ENCODE measurements at regions not wholly inside any gene's neighbourhood (a gene's known extent, or its start where the extent isn't known, plus 50 kb on each side); places are given as distances from the start of the nearest gene placed in this dataset.

DNA sequence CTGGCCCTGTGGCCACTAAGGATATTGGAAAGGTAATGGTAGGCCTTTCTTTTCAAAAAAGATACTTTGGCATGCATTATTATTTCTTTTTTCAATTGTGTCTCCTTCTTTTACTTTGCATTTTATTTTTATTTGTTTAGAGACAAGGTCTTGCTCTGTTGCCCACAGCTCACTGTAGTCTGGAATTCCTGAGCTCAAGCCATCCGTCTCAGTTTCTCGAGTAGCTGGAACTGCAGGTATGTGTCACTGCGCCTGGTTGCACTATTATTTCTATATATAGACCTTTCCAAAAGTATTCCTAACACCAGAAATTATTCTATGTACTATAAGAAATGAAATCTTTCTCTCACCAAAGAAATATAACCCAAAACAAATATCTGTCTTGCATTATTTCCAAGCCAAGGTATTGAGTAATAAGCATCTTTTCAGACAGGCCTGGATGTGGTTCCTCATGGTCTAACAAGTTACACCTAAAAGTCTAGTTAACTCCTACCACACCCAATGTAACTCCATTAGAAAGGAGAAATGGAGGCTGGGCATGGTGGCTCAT lies 500.8 kb upstream of the ANKRD30A start:
- DNase-seq, result no peak

DNA sequence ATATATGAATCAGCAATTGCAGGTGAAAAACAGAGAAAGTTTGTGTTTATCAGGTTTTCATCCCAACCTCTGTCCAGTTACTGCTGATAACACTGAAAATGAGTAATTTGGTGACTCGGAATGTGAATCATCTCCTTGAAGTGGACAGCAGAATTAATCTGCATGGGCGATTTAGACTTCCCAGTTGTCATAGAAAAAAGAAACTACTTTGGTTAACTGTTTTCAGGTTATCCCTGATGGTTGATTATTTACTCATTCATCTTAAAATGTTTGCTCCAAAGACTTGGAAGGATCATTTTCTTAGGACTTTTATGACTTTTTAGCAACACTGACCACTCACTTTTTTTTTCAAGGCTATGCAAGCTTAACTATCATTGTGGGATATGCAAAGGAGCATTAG lies 504.1 kb upstream of the ANKRD30A start:
- DNase-seq, result no peak

DNA sequence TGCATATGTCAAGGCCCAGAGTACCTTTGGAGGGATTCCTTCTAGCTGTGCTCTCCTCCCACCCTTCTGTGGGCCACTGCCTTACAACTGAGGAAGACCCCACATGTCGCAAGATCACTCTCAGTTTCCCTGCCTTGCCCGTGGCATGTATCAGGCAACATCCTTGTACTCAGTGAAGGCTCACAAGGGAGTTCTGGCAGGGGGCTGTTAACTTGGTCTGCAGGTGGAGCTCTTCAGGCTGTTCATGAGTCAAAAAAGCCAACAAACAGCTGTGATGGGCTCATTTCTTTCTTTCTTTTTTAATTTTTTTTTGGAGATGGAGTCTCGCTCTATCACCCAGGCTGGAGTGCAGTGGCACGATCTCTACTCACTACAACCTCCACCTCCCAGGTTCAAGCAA lies 513.0 kb upstream of the ANKRD30A start:
- no peak for DNase-seq

DNA sequence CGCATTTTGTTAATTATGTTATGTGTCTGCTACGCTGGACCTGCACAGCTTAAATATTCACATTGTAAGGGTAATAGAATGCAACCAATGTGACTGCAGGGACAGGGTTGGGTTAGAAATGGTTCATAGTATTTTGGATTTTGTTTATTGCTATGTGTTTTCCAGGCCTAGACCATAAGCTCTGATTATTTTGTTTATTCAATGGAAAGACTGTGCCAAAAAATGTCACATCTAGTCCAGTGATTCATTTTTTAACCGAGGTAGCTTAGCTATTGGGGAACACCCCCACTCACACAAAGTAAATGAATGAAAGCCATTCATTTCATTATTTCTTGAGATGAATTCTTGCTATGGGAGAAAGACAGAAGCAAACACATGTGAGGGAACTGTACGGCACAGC lies 516.5 kb upstream of the ANKRD30A start:
- DNase-seq, result no peak

DNA sequence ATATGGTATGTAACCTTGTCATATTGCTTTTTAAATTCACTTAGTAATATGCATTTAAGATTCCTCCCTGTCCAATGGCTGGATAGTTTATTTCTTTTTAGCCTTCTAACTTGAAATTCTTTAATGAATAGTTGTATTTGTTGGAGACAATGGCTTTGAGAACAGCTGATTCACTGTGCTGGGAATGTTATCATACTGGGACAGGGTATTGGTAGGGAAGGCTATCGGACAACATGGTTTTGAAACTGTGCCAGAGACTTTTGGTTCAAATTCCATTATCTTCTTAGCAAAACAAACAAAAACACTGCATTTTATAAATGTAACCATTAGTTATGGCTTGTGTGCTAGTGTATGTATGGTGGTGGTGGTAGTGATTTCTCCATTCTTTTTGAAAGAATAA lies 517.1 kb upstream of the ANKRD30A start:
- no peak for DNase-seq

DNA sequence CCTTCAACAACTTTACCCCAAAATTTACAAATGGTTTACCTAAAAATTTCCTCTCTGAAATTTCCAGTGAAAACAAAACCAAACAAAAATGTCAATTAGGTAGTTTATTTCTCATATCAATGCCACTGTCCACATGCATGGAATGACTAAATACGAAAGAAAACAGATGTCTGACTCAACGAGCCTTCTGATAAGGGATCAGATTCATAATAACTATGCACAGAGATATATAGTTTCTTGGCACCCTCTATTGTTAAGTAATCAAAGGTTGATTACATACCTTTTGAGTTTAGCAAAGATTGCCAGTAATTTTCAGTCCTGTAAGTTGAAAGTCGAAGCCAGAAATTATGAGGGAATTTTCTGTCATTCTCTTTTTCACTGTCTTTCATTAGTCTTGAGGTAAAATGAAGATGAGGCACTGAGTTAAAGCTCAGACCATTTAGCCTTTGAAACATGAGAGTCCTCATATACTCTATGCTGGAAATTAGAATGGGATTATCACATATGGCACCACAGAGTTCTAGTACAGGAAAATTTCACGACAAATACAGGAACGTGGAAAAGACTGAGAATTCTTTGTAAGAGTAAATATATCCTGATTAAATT lies 519.1 kb upstream of the ANKRD30A start:
- DNase-seq, result no peak

DNA sequence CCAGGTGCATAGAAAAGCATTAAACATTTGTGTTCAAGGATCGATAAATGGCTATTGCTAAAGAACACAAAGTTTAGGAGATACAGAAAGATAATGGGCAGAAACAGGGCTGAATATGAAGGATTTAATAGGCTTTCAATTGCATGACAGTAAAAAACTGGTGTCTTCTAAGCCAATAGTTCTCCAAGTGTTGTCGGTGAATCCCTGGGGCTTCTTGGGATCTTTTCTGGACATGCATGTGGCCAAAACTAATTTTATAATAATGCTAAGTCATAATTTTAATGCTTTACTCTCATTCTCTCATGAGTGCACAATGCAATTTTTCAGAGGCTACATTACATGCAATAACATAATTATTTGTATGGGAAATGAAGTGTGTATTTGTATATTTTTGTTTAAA lies 521.1 kb upstream of the ANKRD30A start:
- no peak for DNase-seq

DNA sequence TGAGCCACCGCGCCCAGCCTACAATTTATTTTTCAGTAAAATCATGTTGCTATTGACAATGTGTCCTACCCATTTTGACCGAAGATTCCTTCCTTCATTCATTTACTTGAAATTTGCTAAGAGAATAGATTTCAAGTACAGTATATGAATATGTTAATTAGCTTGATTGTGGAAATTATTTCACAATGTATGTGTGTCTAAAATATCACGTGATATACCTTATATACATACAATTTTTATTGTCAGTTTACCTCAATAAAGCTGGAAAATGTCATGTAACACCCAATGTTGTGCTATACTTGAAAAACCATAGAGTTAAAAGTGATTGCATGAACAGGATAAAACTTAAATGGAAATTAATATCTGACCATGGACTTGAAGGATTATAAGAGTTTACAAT lies 521.7 kb upstream of the ANKRD30A start:
- DNase-seq, result no peak

DNA sequence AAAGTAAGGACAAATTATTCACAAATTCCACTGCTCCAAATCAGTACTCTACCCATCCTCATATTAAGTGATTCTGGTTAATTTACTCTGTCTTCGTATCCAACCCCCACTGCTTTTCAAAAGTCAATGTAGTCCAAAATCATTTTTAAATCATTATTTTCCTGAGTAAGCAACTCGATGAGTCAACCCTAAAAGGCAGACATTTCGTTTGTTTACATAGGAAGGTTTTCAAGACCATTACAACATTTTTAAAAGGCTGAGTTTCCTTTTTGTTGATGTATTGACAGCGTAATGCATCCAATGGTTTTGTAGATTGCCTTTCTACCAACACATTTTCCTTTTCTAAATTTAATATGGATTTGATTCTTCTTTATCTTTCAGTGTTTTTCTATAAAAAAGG lies 523.0 kb upstream of the ANKRD30A start:
- DNase-seq, result no peak

DNA sequence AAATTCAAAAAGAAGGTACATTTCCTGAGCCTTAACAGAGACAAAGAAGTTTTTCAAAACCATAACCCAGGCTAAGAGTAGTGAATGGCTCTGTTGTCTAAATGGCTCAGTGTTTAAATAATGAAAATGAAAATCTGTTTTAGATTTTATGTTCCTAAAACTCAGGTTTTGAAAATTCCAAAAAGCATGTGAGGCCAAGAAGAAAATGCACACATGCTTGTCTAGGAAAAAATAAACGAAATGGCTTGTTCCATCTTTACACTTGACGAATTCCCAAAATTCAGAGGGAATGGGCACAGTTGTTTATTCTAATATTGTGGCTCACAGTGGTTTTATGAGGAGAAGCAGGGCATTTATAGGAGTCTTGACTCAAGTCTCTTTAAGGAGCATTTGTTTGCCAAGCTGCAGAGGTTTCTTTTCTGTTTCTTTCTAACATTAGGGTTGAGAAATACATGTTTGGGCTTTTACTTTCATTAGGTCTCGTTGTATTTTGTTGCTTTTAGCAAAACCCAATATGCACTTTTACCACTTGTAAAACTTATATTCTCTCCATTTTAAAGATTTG lies 527.6 kb upstream of the ANKRD30A start:
- DNase-seq, result no peak

DNA sequence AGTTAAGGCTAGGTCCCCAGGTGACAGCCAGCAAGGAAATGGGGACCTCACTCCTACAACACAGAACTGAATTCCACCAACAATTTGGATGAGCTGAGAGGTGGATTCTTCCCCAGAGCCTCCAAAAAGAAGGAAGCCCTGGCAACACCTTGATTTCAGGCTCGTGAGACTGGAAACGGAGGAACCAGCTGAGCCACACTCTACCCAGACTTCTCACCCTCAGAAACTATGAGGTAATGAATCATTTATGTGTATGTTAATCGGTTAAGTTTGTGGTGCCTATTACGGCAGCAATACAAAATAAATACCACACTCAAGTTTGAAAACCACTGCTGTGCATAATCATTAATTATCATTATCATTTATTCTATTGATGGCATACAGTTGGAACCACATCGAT lies 532.4 kb upstream of the ANKRD30A start:
- DNase-seq, result no peak

DNA sequence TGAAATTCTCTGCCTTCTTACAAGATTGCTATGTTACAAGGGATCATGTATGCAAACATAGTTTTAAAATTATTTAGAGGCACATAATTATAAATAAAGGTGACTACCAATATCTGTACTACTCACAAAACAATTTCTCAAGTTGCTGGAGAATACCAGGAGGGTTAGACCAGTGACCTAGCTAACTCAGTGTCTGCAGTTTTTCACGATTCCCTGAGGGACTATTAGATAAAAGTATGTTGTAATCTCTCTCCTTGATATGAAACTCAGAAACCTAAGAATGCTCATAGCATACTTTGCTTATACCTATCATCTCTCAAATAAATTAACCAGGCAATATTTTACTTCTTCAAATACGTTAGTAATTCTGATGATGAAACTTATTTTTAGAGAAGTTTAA lies 534.0 kb upstream of the ANKRD30A start:
- no peak for DNase-seq

DNA sequence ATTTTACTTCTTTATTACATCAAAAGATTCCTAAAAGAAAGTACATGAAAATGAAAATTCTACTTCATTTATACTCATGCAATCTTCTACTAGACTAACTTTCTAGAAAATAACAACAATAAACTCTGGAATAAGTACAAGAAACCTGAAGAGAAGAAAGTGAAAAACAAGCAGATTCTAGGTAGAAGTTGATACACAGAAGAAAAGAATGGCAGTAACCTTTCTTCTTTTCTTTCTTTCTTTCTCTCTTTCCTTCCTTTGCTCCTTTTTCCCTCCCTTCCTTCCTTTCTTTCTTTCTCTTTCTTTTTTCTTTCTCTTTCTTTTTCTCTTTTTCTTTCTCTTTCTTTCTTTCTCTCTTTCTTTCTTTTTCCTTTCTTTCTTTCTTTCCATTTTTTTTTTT lies 541.7 kb upstream of the ANKRD30A start:
- no peak for DNase-seq

DNA sequence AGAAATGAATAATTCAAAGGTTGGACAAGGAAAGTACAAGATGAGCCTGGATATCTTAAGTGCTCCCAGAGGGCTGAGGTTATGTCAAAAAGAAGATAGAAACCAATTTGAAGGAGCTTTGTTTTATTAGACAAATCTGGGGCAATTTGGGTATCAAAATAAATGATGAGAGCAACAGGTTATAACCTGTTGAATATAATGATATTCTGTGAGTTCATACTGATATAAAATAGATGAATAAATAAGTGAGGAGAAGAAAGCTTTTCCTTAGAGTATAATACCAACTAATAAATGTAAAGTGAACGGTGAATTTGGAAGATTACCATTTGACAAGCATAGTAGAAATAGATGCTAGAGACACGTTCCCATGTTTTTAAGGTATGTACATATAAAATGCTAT lies 544.2 kb upstream of the ANKRD30A start:
- DNase-seq, result no peak

DNA sequence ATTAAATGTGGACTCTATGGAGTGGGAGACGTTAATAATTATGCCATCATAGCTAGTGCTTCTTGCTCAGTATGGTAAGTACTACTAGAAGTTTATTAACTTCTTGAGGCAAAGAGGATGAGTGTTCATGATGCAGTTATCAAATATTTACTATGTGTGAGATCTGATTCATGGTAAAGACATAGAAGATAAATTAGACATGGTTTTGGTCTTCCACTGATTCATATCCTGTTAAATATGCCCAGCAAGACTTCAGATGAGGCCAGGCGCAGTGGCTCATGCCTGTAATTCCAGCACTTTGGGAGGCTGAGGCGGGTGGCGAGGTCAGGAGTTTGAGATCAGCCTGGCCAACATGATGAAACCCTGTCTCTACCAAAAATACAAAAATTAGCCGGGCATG lies 547.1 kb upstream of the ANKRD30A start:
- no peak for DNase-seq

DNA sequence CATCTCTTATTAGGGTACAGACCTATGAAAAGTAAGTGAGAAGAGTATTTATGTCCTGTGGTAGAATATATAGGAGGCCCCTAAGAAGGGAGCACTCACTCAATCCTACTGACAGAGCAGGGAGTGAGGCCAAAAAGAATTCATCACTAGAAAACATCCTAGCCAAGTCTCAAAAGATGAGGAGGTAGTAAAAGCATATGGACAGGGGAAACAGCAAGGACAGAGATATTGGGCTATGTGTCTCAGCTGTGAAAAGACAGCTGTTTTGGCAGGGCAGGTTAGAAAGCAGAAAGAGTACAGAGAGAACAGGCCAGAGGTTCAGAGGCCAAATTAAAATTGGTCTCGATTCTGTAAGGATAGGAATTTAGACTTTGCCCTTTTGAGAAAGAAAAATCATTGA lies 548.3 kb upstream of the ANKRD30A start:
- DNase-seq, result no peak

DNA sequence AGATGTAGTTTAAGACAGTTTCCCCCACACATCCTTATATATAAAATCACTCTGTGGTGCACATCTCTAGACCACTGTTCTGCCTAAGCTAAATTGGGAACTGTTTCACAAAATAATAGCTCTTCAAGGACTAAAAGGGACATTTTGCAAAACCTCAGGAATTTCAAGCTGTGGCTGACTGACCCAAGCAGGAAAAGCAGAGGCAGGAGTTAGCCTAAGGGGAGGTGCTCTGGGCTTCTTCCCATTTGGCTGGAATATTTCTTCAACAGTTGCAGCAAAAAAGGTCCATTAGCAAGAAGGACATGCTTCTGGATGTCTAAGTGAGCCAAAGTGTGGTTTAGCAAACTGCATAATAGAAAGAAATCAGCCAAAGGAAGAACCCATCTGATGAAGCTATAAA lies 551.2 kb upstream of the ANKRD30A start:
- DNase-seq, result no peak

DNA sequence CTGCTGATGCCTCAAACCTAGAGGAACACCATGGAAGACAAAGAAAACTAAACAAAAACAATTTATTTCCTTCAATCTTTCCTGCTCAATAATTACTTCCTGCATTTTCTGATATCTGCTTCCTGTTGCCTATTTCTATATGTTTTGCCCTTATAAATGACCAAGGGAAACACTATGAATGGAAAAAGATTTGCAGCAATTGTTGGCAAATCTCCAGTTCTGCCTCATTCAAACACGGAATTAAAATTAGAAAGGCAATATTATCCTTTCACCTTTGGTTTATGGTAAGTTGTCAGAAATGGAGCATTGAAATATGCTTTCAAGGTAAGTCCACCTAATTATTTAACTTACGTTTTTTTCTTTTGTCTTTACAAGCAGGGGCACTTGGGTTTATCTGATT lies 552.2 kb upstream of the ANKRD30A start:
- no peak for DNase-seq

DNA sequence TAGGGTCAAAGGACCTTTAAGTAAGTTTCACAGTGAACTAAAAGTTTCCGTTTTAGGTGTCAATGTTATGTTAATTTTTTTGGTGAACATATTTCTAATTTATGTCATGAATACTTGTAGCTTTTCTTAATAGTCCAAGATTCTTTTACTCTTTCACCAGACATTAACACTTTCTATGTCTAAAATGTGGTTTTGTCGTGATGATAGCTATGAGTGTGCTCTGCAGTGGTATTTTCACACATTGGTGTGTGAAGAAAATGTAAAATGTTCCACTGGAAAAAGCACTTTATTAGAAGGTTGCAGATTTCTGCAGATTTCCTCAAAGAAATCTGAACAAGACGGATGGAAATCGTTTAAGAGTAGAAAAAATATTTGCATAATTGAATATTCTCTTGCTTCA lies 561.0 kb upstream of the ANKRD30A start:
- DNase-seq, result no peak

DNA sequence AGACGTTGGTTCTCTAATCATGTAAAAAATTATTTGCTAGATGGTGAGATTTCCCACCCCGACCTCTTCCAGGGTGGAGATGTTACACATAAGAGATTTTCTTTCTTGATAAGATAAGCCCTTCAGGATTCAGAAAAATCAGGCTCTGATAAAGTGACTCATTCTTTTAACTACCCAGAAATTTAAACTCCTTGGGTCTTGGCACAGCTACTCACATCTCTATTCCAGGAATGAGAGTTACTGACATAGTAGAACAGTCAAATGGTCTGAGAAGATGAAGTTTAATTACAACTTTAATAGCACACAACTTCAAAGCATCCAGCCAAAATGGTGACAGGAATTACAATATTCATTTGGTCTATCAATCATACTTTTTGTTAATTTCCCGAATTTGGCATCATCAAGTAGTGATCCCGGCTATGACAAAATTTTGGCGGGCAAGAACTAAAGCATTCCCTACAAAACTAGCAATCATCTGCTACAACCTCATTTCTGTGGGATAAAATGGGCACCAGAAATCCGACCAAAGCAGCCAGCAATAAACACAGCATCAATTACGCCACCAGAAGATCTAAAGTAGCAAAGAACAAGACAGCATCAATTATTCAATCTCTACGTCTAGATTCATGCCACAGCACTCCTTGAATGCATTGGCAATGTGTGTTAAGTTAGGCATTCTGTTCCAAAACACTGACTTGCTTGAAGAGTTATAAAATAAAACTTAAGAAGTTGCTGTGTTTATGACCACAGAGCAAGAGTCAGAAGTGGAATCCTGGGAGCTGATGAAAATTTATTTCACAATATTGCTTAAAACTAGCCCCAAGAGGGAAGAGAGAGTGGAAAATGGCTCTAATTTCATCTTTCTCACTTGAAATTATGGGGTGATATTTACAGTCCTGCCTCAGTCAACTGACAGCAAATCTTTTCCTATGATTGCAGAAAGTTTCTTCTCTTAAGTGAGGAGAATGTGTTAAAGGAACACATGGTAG lies 565.7 kb upstream of the ANKRD30A start:
- DNase-seq, result no peak

DNA sequence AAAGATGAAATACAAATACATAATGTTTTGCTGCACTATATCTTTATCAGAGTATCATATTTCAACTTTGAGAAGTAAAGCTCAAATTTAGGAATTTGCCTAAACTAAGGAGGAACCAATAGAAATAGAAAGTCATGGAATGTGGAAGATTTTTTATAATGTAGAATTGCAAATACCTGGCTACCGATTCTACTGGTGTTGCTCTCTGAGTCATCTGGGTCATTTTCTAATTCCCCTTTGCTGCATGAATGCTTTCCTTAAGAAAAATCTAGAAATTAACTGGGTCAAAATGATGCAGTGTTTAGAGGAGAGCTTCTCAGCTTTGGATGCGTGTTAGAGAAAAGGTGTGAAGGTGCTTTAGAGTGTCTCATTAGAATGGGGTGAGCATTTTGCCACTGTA lies 568.9 kb upstream of the ANKRD30A start:
- no peak for DNase-seq

DNA sequence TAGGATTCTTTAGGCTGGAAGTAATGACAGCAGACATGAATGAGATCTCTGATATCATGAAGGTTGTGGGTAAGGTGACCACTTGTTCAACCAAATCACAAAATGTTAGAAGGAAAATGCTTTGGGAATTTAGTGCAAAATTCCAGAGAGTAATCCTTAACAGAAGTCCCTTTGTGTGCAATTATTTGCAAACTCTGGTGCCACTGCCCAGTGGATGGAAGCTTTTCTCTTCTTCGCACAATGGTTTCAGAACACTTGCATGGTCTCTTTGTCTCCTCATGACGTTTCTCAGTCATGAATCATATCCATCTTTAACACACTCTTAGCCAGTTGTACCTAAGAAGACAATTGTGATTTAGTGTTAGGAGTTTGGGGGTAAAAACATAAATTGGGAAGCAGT lies 570.4 kb upstream of the ANKRD30A start:
- no peak for DNase-seq

DNA sequence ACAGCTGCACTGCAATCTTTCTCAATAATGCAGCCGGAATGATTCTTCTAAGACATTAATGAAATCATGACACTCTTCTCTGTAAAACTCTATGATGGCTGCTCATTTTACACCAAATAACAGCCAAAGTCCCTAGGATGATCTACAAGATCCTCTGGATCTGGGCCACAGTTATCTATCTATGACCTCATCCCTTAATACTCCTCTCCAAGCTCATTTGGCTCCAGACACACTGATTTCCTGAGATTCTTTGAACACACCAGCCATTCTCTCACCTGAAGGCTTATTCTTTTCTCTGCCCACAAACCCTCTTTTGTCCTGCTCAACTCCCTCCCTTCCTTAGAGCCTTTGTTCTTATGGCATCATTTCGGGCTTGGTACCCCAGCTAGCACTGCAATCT lies 577.4 kb upstream of the ANKRD30A start:
- DNase-seq, result no peak

DNA sequence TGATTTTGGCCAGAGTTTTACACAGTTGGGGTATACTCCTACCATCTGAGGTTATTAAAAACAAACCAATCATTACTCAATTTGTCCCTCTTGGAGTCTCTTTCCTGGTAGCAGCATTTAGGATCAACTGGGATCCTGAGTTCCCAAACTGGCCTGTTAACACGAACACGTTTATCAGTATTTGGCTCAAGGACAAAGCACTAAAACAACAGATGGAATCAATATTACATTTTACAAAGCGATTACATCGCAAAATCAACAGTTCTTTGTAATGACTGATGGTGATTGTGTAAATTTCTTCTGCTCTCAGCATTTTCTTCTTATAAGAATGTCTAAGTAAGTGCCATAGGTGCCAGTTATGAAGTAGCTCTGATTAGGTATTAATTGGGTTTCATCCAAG lies 582.9 kb upstream of the ANKRD30A start:
- no peak for DNase-seq
